ENCODE measurements at regions not wholly inside any gene's neighbourhood (a gene's known extent, or its start where the extent isn't known, plus 50 kb on each side); places are given as distances from the start of the nearest gene placed in this dataset.

DNA sequence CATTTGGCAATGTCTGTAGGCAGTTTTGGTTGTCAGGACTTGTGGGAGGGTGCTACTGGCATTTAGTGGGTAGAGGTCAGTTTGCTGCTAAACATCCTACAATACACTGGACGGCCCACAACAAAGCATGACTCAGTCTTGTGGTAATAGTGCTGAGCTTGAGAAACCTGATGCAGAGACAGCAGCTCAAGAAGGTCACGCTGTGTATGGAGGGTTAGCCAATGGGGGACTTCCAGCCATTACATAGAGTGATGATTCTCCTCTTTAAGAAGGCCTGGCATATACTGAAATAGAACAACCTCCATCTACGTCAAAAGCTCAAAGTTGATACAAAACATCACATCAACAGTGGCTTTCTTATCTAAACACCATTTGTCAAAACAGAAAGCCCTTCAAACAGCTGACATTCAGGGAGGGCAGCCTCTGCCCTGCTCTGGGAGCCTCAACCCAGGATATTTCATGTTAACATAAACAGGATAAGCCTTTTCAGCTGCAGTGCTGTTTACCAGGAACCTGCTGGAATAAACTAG, 143.0 kb downstream of the GPBP1 start:
- dilution Hi-C loops (cut with MboI; ENCODE audit: extremely low pct_ligation_motif_present, low sequenced_read_pairs), result no loop called here
- H3K4me2 ChIP-seq (ENCODE audit: control insufficient read depth, extremely low read depth, insufficient read depth, low read depth, low read length), result no peak overlapping the region

DNA sequence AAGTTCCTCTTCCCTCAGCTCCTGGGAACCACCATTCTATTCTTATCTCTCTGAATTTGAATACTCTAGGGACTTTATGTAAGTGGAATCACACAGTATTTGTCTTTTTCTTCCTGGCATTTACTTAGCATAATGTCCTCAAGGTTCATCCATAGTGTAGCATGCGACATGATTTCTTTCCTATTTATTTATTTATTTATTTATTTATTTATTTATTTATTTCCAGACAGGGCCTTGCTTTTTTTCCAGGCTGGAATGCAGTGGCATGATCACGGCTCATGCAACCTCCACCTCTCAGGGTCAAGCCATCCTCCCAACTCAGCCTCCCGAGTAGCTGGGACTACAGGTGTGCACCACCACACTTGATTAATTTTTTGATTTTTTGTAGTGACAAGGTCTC, 142.1 kb downstream of the GPBP1 start:
- no peak overlapping the region for H3K4me2 ChIP-seq (ENCODE audit: control insufficient read depth, extremely low read depth, insufficient read depth, low read depth, low read length)
- no peak for TF ChIP-seq EZH2 (IDR thresholded peaks at IDR 0.05; ENCODE audit: low read length)
- TF ChIP-seq, protein P1, sequence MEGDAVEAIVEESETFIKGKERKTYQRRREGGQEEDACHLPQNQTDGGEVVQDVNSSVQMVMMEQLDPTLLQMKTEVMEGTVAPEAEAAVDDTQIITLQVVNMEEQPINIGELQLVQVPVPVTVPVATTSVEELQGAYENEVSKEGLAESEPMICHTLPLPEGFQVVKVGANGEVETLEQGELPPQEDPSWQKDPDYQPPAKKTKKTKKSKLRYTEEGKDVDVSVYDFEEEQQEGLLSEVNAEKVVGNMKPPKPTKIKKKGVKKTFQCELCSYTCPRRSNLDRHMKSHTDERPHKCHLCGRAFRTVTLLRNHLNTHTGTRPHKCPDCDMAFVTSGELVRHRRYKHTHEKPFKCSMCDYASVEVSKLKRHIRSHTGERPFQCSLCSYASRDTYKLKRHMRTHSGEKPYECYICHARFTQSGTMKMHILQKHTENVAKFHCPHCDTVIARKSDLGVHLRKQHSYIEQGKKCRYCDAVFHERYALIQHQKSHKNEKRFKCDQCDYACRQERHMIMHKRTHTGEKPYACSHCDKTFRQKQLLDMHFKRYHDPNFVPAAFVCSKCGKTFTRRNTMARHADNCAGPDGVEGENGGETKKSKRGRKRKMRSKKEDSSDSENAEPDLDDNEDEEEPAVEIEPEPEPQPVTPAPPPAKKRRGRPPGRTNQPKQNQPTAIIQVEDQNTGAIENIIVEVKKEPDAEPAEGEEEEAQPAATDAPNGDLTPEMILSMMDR (optimal IDR thresholded peaks at IDR 0.05 in 1 of 3, IDR thresholded peaks at IDR 0.05 in 1 of 3, conservative IDR thresholded peaks at IDR 0.05 in 1 of 3; ENCODE audit: extremely low read depth in 1 of 3, insufficient read depth in 2 of 3, low read length in 3 of 3), result no peak
- no peak overlapping the region for H2AFZ ChIP-seq (ENCODE audit: control insufficient read depth, low read length)
- H3K4me1 ChIP-seq (ENCODE audit: control insufficient read depth, extremely low read depth, insufficient read depth, low read length), result no peaks in the 10 kb centered on the region
- peaks cover 5% of the 10 kb centered on the region for H3K27me3 ChIP-seq (ENCODE audit: control insufficient read depth, extremely low read depth, insufficient read depth, low read length)
- H3K9me3 ChIP-seq (ENCODE audit: control insufficient read depth, low read depth, low read length), result no peaks in the 10 kb centered on the region
- H3K9ac ChIP-seq (ENCODE audit: control insufficient read depth, extremely low read depth, insufficient read depth, low read length), result no peak overlapping the region
- H3K9me1 ChIP-seq (ENCODE audit: control insufficient read depth, extremely low read depth, insufficient read depth, low read length), result no peaks in the 10 kb centered on the region
- H3K4me3 ChIP-seq (ENCODE audit: control insufficient read depth in 2 of 3, extremely low read depth in 1 of 3, insufficient read depth in 2 of 3, low read depth in 1 of 3, low read length in 3 of 3), result no peak overlapping the region
- H3K27ac ChIP-seq (ENCODE audit: control insufficient read depth, insufficient read depth, low read length), result no peak overlapping the region
- DNase-seq (ENCODE audit: low read depth, low spot score) (no peak), FAIRE-seq (no peak)
- no peaks in the 10 kb centered on the region for H3K36me3 ChIP-seq (ENCODE audit: control insufficient read depth in 2 of 2, extremely low read depth in 1 of 2, insufficient read depth in 2 of 2, low read length in 2 of 2)
- H3K79me2 ChIP-seq (ENCODE audit: control insufficient read depth, insufficient read depth, low read length), result no peaks in the 10 kb centered on the region
- dilution Hi-C loops (cut with MboI; ENCODE audit: extremely low pct_ligation_motif_present, low sequenced_read_pairs), result no loop called here
- no peaks in the 10 kb centered on the region for H4K20me1 ChIP-seq (ENCODE audit: control insufficient read depth, extremely low read depth, insufficient read depth, low read length)

More for the DNA sequence above, 143.0 kb downstream of the GPBP1 start:
- no peaks in the 10 kb centered on the region for H3K4me1 ChIP-seq (ENCODE audit: control insufficient read depth, extremely low read depth, insufficient read depth, low read length)
- no peak for TF ChIP-seq EZH2 (IDR thresholded peaks at IDR 0.05; ENCODE audit: low read length)
- TF ChIP-seq, protein P1 (optimal IDR thresholded peaks at IDR 0.05 in 1 of 3, IDR thresholded peaks at IDR 0.05 in 1 of 3, conservative IDR thresholded peaks at IDR 0.05 in 1 of 3; ENCODE audit: extremely low read depth in 1 of 3, insufficient read depth in 2 of 3, low read length in 3 of 3), result no peak
- no peak overlapping the region for H2AFZ ChIP-seq (ENCODE audit: control insufficient read depth, low read length)
- H3K9me3 ChIP-seq (ENCODE audit: control insufficient read depth, low read depth, low read length), result no peaks in the 10 kb centered on the region
- H3K27ac ChIP-seq (ENCODE audit: control insufficient read depth, insufficient read depth, low read length), result no peak overlapping the region
- peaks cover 5% of the 10 kb centered on the region for H3K27me3 ChIP-seq (ENCODE audit: control insufficient read depth, extremely low read depth, insufficient read depth, low read length)
- H3K79me2 ChIP-seq (ENCODE audit: control insufficient read depth, insufficient read depth, low read length), result no peaks in the 10 kb centered on the region
- no peaks in the 10 kb centered on the region for H3K9me1 ChIP-seq (ENCODE audit: control insufficient read depth, extremely low read depth, insufficient read depth, low read length)
- DNase-seq (ENCODE audit: low read depth, low spot score), result no peak
- no peak overlapping the region for H3K4me3 ChIP-seq (ENCODE audit: control insufficient read depth in 2 of 3, extremely low read depth in 1 of 3, insufficient read depth in 2 of 3, low read depth in 1 of 3, low read length in 3 of 3)
- FAIRE-seq, result no peak
- no peaks in the 10 kb centered on the region for H4K20me1 ChIP-seq (ENCODE audit: control insufficient read depth, extremely low read depth, insufficient read depth, low read length)
- no peaks in the 10 kb centered on the region for H3K36me3 ChIP-seq (ENCODE audit: control insufficient read depth in 2 of 2, extremely low read depth in 1 of 2, insufficient read depth in 2 of 2, low read length in 2 of 2)
- H3K9ac ChIP-seq (ENCODE audit: control insufficient read depth, extremely low read depth, insufficient read depth, low read length), result no peak overlapping the region

Measured in keratinocyte (primary cell).